ENCODE measurements at regions not wholly inside any gene's neighbourhood (a gene's known extent, or its start where the extent isn't known, plus 50 kb on each side); places are given as distances from the start of the nearest gene placed in this dataset.

DNA sequence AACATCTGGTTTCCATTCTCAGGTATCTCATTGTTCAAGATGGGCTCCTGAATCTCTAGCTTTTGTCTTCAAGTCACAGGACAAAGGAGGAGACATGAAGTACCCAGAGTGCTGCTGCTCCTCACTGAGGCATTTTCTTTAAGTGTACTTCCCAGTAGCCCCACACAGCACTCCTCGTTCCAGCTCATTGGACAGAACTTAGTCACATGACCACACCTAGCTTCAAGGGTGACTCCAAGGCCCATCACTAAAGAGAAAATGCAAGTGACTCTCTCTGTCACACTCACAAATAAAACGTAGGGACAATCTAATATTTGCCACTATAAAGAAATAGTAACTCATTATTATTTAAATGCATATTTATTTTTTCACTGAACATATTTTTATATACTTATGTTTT is 58.3 kb upstream of the NEUROD6 start:
- no peak for DNase-seq

DNA sequence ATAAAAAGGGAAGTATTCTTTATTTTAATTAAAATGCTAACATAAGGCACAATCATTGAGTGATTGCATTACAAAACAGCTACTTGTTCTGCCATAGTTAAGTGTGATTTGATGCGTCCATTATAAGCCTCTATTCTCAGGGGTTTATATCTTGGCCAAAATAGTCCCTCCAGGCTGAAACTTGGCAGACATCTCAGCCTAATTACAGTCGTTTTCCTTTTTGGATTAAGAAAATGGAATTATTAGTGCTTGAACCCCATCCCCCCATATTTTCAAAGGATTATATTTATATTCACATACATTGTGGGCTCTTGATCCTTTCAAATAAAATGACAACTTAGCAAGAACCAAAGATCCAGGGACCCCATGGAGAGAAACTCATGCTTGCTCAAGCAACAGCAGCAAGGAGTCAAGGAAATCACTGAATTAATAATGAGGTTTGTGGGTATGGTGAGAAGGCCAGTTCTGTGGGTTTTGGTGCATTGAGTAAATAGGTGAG is 66.7 kb upstream of the NEUROD6 start:
- DNase-seq: no peak

DNA sequence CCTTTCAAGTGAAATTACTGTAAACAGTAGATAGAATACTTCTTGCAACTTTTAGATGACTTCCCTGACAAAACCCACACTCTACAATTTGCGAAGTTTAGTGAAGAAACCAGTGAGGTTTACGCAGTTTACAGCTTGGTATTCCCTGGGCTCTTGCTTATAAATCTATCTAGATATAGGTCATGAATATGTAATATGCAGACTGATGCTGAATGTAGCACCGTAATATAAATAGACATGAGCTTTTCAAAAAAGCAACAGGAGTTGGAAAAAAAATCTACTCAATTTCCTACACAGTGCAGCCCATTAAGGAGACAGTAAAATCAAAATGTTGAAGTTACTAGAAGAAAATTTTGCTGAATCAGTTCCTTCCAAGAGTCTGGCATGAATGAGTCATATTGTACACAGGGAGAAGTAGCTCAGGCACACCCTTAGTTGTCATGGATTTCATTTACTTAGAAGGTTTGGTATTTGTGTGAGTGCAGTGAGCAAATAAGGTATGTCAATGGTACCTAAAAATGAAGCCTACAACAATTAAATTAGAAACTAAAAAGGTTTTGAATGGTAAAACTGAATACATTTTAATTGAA is 67.7 kb upstream of the NEUROD6 start:
- DNase-seq: peak; percentile 13

DNA sequence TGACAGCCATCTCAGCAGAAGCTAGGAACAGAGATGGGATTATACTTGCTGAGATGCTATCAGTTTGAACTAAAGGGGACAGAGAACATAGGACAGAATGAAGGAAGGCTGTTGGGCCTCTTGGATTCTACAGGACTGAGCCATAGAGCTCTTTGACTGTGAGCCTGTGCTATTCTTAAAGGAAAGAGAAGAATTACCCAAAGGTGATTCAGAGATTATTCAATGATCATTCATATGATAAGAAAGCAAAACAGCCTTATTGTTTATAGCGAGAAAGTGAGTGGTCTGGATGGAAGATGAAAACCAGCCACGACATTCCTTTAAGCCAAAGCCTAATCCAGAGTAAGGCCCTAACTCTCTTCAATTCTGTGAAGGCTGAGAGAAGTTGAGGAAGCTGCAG is 69.7 kb upstream of the NEUROD6 start:
- no peak for DNase-seq

DNA sequence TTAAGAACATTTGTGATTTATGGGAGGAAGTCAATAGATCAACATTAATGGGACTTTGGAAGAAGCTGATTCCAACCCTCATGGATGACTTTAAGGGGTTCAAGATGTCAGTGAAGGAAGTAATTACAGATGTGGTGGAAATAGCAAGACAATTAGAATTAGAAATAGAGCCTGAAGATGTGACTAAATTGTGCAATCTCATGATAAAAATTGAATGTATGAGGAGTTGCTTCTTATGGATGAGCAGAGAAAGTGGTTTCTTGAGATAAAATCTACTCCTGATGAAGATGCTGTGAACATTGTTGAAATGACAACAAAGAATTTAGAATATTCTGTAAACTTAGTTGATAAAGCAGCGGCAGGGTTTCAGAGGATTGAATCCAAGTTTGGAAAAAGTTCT is 70.9 kb upstream of the NEUROD6 start:
- no peak for DNase-seq

DNA sequence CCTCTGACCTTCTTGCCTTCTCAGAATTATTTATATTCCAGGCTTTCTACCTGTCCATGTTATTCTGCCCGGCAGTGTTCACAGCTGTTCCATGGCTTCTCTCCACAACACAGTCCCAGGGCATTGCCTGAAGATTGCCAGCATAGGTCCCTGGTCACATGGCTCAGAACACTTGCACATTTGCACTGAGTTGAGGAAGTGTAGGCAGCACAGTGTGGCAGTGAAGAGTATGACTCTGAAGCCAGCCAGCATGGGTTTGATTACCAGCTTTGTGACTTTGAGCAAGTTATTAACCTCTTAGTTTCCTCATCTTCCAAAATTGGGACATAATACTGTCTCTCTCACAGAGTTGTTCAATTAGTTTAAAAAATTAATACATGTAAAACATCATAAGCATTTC is 73.2 kb upstream of the NEUROD6 start:
- DNase-seq: no peak

DNA sequence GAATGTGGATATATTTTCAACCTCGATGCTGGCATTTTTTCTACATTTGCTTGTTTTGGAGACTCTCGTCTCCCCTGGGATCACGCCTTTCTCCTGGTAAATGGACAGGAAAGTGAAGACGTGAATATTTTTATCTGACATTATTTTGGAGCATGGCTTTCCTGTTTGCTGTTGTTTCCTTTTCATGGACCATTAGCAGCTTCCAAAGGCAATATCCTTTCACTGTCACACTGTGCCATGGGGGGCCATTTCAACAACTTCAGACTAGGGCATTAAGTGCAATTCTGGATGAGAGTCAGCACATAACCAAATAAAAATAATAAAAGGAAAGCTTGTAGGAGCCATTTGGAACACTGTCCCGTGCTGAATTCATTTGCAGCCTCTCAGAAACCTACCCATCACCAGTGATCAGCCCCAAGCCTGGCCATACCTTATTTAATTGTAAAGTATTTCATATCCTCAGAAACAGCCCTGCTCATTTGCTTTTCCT is 75.9 kb upstream of the NEUROD6 start:
- DNase-seq: no peak

DNA sequence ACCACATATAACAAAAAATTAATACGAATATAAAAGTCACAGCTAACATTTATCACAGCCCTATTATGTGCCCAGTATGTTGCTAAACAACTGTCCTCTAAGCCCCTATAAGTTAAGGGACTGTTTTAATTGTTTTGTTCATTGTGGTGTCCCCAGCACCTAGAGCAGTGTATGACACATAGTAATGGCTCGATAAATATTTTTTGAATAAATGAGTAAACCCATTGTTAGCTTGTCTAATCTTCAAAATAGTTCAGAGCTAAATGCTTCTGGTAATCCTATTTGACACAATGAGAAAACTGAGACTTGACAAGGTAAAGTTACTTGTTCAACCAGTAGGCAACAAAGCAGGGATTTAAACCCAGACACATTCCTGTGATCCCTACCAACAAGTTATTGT is 78.4 kb upstream of the NEUROD6 start:
- DNase-seq: no peak

DNA sequence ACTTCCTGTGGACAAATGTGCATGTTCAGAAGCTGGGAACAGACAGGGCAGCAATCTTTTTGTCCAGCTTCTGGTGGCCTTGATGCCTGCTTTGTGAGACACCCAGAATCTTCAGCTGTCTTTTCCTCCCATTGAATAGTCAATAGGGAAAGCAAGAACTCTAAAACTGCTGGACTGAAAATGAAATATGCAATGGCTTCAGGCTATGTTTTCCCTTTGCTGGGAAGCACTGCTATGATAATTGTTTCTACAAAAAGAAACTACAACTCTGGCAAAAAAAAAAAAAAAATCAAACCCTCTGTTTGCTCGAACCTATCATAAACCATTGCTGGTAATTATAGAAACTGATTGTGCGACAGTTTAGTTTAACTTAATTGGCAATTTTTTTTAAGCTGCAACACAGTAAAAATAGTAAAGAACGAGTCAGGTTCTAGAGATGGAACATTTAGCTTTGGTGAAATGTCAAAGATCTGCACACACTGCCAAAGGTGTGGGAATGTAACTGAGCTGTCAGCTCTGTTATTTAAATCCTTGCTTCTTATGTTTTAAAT is 79.1 kb upstream of the NEUROD6 start:
- no peak for DNase-seq

DNA sequence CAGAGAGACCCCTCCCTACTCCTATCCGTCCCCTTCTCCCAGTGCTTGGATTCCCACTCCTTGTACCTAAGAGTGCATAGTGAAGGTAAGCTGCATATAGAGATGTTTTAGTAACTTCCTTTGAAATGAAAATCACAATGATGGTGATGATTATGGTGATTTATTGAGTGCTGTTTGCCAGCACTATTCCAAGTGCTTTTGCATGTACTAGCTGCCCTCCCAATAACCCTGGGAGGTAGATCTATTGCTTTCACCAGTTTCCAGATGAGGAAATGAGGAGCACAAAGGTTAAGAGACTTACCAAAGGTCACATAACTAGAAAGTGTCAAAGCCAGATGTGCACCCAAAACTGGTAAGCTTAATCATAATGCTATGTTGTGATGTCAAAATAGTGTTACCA is 80.4 kb upstream of the NEUROD6 start:
- no peak for DNase-seq

DNA sequence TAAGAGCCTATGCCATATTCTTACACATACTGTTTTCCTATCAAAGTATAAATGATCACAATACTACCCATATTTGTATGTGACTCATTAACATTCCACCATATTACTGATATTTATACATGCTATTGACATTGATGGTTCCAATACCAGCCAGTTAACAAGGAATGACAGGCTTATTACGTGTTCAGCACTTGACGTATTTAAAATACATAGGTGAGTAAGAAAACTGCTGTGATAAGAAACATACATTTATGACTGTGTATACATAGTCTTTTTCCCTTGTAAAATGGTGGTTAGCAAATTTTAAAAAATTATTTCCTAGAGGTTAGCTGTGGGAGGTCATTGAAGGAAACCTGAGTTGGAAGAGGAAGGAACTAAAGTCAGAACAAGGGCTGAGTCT is 81.1 kb upstream of the NEUROD6 start:
- no peak for DNase-seq

DNA sequence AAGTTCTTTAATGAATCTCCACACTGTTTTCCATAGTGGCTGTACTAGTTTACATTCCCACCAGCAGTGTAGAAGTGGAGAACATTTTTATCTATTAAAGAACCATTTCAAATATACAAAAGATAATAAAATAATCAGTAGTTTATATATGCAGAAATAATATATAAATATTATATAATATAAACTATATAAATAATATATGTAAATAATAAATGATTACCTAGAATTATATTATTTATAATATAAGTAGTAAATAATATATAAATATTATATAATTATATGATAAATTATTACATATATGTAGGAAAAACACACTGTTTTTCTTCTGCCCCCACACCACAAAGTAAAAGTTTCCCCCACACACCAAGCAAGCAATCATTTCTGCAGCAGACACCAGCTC is 83.5 kb upstream of the NEUROD6 start:
- no peak for DNase-seq

DNA sequence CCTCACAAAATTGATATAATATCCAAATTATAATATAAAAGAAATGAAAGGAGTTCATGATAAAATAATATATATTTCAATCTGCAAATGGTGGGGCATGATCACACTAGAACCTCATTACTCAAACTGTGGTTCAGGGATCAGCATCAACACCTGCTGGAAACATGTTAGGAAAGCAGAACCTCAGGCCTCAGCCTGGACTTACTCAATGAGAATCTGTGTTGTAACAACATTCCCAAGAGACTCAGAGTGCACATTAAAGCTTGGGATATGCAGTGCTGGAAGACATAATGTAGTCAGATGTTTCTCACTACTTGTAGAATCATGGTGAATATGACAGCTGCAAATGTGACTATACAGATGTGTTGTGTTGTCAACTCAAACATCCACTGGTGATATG is 81.7 kb upstream of the ITPRID1 start:
- DNase-seq: no peak

DNA sequence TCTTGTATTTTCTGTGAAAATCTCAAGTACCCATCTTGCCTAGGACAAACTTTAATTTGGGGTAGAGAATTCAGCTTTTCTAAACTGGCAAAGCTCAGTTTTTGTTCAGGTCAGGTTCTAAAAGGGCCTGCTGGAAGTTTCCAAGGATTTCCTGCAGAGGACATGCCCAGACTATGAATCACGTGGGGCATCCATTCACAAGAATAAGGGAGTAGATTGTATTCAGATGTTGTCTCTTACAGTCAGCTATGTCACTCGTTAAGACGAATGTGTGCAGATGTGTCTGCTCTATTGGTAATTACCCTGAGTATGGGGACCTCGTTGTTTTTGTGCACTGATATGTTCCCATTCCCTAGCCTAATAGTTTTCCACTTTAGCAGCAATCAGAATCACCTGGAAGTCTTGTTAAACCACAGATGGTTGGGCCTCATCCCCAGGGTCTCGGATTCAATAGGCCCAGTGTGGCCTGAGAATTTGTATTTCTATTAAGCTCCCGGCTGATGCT is 81.0 kb upstream of the ITPRID1 start:
- no peak for DNase-seq

DNA sequence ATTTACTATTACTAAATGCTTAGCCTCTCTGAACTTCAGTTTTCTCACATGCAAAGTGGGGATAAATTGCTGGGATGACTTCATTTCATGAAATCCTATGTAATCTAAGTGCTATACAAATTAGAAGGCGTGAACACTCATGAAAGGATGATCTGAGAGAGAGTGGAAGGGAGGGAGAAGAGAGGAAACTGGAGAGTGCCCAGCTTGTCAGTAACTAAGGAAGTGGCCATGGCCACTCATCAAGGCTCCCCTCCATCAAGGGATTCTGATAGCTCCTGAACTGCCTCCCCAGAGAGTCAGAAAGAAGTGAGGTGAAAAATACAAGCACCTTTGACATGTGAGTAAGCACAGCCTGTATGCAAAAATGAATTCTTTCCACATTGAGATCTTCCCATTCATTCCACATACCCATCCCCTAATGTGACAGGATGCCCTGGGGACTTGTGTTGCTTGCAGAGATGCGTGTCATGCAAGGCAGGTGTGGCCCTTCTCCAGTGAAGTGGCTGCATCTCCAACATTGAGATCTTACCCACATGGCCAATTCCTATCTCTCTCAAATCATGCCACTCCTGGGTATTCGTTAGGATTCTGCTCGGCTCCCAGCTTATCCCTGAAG is 76.5 kb upstream of the ITPRID1 start:
- DNase-seq: no peak

DNA sequence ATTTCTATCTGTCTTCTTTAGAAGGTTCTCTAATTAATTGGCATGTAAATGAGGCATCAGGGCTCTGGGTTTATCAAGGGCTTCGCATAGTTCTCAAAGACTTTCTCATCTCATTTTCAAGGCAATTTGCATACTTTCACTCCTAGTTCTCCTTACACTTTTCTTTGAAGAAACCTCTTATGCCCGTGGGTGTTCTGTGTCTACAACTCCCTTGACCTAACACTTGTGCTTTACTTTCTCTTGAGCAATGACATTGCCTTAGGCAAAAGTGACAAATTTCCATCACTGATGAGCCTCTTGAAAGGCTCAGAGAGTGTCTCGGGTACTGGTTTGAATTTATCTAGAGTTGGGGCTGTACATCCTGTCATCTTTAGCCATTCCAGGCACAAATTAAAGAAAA is 74.7 kb upstream of the ITPRID1 start:
- no peak for DNase-seq

DNA sequence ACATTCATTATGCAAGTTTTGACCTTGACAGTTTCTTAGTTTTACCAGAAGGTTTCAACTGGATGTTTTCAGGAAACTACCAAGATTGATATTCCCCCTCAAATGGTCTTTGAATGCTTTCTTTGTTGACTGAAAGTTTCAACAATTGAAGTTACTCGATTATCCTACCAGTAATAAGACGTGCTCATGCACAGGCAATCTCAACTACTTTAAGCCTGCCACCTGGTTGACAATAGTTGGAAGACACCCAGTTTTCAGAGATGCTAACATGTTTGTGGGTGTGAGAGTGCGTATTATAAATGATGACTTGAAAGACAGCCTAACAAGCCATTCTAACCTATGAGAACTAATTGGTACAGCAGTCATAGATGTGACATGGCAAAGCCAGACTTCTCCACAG is 73.4 kb upstream of the ITPRID1 start:
- DNase-seq: no peak

DNA sequence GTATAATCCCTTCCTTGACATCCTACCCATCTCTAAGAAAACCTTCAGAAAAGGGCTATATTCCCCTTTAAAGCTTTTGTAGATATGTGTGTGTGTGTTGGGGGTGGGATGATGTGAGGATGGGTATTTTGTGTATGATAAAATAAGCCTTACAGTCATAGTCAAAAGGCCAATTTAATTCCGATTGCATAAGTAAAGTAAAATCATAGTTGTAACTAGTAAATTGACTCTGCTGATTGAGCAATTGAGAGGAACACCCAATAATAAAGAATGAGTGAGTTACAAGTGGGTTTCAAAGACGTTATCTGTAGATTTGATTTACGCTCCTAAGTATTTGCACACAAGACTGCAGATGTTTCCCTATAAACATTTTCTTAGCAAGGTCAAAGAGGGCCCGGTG is 71.3 kb upstream of the ITPRID1 start:
- no peak for DNase-seq

DNA sequence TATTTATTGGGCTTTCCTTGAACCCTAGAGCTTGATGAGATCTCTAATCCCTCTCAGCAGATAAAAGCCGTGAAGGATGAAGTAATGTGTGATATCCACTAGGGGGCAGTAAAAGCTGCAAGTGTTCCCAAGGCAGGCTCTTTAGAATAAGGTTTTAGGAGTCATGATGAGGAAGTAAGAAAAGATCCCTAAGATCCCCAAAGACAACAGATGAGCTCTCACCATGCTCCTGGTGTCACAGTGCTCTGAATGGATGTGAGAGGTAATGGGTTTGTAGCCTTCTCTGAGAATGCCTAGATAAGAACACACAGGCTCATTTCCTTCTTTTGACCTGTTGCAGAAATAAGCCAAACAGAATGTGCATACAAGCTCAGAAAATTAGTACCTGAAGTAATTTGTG is 70.4 kb upstream of the ITPRID1 start:
- DNase-seq: peak; percentile 50

DNA sequence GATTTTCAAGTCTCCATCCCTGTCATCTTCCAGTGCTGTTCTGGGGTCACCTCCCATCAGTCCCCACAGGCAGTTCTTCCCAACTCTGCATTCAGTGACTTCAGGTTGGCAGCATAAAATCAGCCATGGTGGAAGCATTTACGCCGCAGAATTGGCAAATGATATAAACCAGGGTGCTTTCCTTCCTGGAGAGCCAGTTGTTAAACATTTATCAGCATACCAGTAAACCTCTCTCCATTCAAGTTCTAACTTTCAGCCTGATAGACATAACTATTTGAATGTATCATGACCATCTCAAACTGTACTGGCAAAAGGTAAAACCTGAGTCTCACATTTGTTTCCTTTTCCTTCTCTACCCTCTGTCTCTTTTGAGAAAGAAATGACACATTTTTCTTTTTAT is 69.7 kb upstream of the ITPRID1 start:
- no peak for DNase-seq

DNA sequence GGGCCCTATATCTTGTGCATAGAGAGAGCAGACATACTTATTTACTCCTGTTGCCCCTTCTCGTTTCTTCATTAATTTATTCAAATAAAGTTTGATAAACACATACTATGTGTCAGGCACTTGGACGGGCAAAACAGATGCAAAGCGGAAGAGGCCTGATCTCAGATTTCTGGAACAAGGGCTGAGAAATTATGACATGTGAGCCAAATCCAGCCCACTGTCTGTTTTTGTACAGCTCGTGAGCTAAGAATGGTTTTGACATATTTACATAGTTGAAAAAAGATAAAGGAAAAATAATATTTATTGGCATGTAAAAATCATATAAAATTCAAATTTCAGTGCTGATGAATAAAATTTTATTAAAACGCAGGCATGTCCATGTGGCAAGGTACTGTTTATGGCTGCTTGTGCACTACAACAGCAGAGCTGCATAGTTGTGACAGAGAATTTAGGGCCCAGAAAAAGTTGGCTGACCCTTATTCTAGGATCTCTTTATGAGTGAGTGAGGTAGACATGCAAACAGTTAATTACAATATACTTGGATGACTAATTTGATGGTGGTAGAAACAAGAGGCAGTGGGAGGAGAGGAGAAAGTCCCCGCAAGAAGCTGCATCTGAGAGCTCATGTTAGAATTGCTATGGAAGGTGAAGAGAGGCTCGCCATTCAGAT is 68.1 kb upstream of the ITPRID1 start:
- no peak for DNase-seq

DNA sequence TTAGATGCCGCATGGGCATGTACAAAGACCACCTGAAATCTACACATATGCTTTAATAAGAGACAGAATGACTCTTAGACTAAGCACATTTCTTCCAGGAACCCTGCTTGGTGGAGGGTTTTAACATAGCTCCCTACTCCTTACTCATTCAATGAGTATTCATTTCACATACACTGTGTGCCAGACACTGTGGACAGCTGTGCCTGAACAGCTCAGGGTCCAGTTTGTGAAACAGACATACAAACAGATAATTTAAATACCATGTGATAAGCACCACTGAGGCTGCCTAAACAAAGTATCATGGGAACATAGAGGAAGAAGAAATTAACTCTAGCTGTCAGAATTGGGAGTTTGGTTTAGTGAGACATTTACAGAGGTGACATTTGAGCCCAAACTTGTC is 65.2 kb upstream of the ITPRID1 start:
- no peak for DNase-seq

DNA sequence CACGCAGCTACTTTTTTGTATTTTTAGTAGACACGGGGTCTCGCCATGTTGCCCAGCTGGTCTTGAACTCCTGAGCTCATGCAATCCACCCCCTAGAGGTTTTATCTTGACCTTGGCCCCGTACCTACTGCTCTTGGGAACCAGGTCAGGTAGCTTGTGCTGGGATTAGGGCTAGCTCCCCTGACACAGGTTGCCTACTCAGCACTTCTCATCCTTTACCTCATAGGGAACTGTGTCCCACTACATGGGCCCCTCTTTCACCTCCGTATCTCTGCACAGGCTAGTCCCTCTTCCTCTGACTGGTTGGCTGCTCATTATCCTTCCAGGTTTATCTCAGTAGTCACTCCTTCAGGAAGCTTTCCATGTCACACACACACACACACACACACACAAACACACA is 58.0 kb upstream of the ITPRID1 start:
- no peak for DNase-seq

Measured in NCI-H2029 (cell line).